ENCODE measurements at regions not wholly inside any gene's neighbourhood (a gene's known extent, or its start where the extent isn't known, plus 50 kb on each side); places are given as distances from the start of the nearest gene placed in this dataset.

DNA sequence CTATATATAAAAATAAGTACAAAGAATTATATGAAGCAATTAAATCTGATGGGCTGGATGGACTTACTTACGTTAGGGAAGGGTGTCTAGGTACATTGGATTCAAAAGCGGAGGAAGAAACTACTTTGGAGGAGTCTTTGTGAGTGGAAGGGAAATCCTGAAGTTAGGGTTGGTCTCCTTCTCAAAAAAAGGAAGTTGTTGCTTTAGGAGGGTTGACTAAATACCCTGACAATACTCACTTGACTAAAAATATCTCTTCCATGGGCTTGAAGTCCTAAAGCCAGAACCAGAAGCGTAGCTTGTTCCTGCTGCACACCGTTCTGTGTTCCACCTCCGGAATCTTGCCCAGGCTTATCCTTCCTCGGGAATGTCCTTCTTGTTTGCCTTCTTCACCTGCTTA lies 143.3 kb upstream of the ZEB2 start:
- Histone ChIP-seq H3K27me3 (ENCODE audit: control insufficient read depth, insufficient read depth, low read length) (no peaks in the 10 kb centered on the region), H3K27ac (ENCODE audit: low read length) (no peak overlapping the region), H3K36me3 (ENCODE audit: control insufficient read depth, insufficient read depth, low read length) (no peaks in the 10 kb centered on the region), H3K4me3 (ENCODE audit: low read depth in 2 of 2, low read length in 2 of 2) (no peak overlapping the region), H3K9me3 (ENCODE audit: control insufficient read depth, insufficient read depth, low read depth, low read length) (no peaks in the 10 kb centered on the region), H3K4me1 (ENCODE audit: control insufficient read depth, insufficient read depth, low read length) (no peaks in the 10 kb centered on the region)
- ChIA-PET CTCF (no interaction called here), POLR2A (no interaction called here)
- BruUV-seq (replicated peaks): no TSS peak
- in situ Hi-C loops (cut with HindIII; ENCODE audit: low pct_unique_long_range_greater_than_20kb, low sequenced_read_pairs): no loop called here
- intact Hi-C loops (cut with micrococcal nuclease; ENCODE audit: unreplicated experiment): no loop called here
- no peak for ATAC-seq
- DNase-seq (ENCODE audit: low read depth, low spot score): no peak
- TF ChIP-seq, protein P1, sequence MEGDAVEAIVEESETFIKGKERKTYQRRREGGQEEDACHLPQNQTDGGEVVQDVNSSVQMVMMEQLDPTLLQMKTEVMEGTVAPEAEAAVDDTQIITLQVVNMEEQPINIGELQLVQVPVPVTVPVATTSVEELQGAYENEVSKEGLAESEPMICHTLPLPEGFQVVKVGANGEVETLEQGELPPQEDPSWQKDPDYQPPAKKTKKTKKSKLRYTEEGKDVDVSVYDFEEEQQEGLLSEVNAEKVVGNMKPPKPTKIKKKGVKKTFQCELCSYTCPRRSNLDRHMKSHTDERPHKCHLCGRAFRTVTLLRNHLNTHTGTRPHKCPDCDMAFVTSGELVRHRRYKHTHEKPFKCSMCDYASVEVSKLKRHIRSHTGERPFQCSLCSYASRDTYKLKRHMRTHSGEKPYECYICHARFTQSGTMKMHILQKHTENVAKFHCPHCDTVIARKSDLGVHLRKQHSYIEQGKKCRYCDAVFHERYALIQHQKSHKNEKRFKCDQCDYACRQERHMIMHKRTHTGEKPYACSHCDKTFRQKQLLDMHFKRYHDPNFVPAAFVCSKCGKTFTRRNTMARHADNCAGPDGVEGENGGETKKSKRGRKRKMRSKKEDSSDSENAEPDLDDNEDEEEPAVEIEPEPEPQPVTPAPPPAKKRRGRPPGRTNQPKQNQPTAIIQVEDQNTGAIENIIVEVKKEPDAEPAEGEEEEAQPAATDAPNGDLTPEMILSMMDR (IDR thresholded peaks at IDR 0.05): no peak
- TF ChIP-seq, protein P2, sequence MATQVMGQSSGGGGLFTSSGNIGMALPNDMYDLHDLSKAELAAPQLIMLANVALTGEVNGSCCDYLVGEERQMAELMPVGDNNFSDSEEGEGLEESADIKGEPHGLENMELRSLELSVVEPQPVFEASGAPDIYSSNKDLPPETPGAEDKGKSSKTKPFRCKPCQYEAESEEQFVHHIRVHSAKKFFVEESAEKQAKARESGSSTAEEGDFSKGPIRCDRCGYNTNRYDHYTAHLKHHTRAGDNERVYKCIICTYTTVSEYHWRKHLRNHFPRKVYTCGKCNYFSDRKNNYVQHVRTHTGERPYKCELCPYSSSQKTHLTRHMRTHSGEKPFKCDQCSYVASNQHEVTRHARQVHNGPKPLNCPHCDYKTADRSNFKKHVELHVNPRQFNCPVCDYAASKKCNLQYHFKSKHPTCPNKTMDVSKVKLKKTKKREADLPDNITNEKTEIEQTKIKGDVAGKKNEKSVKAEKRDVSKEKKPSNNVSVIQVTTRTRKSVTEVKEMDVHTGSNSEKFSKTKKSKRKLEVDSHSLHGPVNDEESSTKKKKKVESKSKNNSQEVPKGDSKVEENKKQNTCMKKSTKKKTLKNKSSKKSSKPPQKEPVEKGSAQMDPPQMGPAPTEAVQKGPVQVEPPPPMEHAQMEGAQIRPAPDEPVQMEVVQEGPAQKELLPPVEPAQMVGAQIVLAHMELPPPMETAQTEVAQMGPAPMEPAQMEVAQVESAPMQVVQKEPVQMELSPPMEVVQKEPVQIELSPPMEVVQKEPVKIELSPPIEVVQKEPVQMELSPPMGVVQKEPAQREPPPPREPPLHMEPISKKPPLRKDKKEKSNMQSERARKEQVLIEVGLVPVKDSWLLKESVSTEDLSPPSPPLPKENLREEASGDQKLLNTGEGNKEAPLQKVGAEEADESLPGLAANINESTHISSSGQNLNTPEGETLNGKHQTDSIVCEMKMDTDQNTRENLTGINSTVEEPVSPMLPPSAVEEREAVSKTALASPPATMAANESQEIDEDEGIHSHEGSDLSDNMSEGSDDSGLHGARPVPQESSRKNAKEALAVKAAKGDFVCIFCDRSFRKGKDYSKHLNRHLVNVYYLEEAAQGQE (IDR thresholded peaks at IDR 0.05; ENCODE audit: insufficient read depth in 1 of 2, low read depth in 2 of 2, low read length in 1 of 2): no peak
- no peak for TF ChIP-seq TCF7L2 (IDR thresholded peaks at IDR 0.05; ENCODE audit: low read depth, low read length)
- TF ChIP-seq POLR2AphosphoS5 (IDR thresholded peaks at IDR 0.05; ENCODE audit: low read depth, low read length): no peak
- TF ChIP-seq SIN3A (IDR thresholded peaks at IDR 0.05; ENCODE audit: borderline replicate concordance, insufficient read depth, low read depth, low read length): no peak

DNA sequence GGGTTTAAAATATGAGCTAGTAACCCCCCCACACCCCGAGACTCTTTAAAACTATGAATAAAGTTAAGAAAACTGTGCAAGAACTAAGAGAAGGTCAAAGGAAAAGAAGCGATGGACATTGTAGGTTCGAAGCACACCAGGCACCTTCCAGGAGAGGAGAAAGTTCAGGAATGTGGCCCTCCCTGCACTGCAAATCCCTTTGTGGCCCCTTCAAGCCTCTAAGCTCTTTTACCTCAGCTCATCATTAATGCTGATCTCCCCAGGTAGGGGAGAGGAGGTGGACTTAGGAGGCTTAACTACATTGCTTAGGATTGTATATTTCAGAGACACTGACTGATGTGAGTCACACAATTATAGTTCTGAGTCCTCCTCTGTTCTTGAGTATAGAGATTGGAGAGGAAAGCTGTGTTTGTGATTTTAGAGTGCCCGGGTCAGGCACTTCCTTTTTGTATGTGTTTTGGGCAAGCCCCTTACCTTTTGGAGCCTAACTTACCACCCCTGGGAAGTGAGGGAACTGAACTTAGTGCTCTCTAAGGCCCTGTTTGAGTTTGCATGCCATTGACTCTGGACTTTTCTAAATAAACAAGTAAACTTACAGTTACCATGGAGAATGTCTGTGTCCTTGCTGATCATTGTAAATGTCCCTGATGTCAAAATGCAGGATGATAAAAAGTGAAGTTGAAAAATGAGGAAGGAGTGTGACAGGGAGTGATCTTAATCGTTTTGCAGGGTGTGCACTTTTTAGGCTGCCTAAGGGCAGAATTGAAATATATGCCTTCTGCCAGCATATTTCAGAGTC lies 140.8 kb upstream of the ZEB2 start:
- no peak for ATAC-seq
- no TSS peak for BruUV-seq (replicated peaks)
- DNase-seq (ENCODE audit: low read depth, low spot score): no peak
- TF ChIP-seq POLR2AphosphoS5 (IDR thresholded peaks at IDR 0.05; ENCODE audit: low read depth, low read length): no peak
- TF ChIP-seq, protein P1 (IDR thresholded peaks at IDR 0.05): no peak
- TF ChIP-seq TCF7L2 (IDR thresholded peaks at IDR 0.05; ENCODE audit: low read depth, low read length): no peak
- TF ChIP-seq SIN3A (IDR thresholded peaks at IDR 0.05; ENCODE audit: borderline replicate concordance, insufficient read depth, low read depth, low read length): no peak
- TF ChIP-seq, protein P2 (IDR thresholded peaks at IDR 0.05; ENCODE audit: insufficient read depth in 1 of 2, low read depth in 2 of 2, low read length in 1 of 2): no peak
- CTCF ChIA-PET: no interaction called here
- no peak overlapping the region for H3K4me3 ChIP-seq (ENCODE audit: low read depth in 2 of 2, low read length in 2 of 2)
- H3K4me1 ChIP-seq (ENCODE audit: control insufficient read depth, insufficient read depth, low read length): no peaks in the 10 kb centered on the region
- in situ Hi-C loops (cut with HindIII; ENCODE audit: low pct_unique_long_range_greater_than_20kb, low sequenced_read_pairs): no loop called here
- POLR2A ChIA-PET: no interaction called here
- H3K27ac ChIP-seq (ENCODE audit: low read length): no peak overlapping the region
- H3K36me3 ChIP-seq (ENCODE audit: control insufficient read depth, insufficient read depth, low read length): no peaks in the 10 kb centered on the region
- no peaks in the 10 kb centered on the region for H3K27me3 ChIP-seq (ENCODE audit: control insufficient read depth, insufficient read depth, low read length)
- intact Hi-C loops (cut with micrococcal nuclease; ENCODE audit: unreplicated experiment): no loop called here
- H3K9me3 ChIP-seq (ENCODE audit: control insufficient read depth, insufficient read depth, low read depth, low read length): no peaks in the 10 kb centered on the region
